CD14-positive monocyte (primary cell): ENCODE measurements at regions not wholly inside any gene's neighbourhood (a gene's known extent, or its start where the extent isn't known, plus 50 kb on each side); places are given as distances from the start of the nearest gene placed in this dataset.

Source experiments
- DNase-seq, 3 donors: peaks; one replicate each; pipeline ENCODE4 v3.0.0-alpha.2; 2011 to 2022
- H2AFZ ChIP-seq: 2 replicates; pipeline ENCODE4 v1.6.0; 2012; ENCODE audit warnings: mild to moderate bottlenecking, low read depth, low read length, inconsistent platforms; ENCODE audit not compliant: insufficient read depth, poor library complexity, severe bottlenecking
- H3K27ac ChIP-seq, 2 donors: 1 replicate in 1 of 2; 2 replicates in 1 of 2; pipeline ENCODE4 v1.5.1; 2012 to 2013; ENCODE audit warnings: low read length in 2 of 2, control low read depth in 1 of 2, inconsistent platforms in 1 of 2, low read depth in 1 of 2, mild to moderate bottlenecking in 1 of 2
- H3K27me3 ChIP-seq, 2 donors: one replicate each; pipeline versions ENCODE4 v1.6.0 to v1.6.1; 2011 to 2013; ENCODE audit warnings: low read length in 2 of 2; ENCODE audit not compliant: control insufficient read depth in 2 of 2, insufficient read depth in 2 of 2
- H3K36me3 ChIP-seq, 2 donors: replicated peaks in 1 of 2; 1 replicate in 1 of 2; 2 replicates in 1 of 2; pipeline versions ENCODE4 v1.5.1 to v1.6.1; 2012 to 2013; ENCODE audit warnings: low read length in 2 of 2, control low read depth in 1 of 2, inconsistent platforms in 1 of 2, mild to moderate bottlenecking in 1 of 2; ENCODE audit not compliant: insufficient read depth in 2 of 2, control insufficient read depth in 1 of 2
- H3K4me1 ChIP-seq, 2 donors: 1 replicate in 1 of 2; 2 replicates in 1 of 2; pipeline versions ENCODE4 v1.5.1 to v1.6.1; 2012 to 2013; ENCODE audit warnings: low read length in 2 of 2, control low read depth in 1 of 2, inconsistent platforms in 1 of 2, mild to moderate bottlenecking in 1 of 2, moderate library complexity in 1 of 2; ENCODE audit not compliant: insufficient read depth in 2 of 2, control insufficient read depth in 1 of 2
- H3K4me2 ChIP-seq: replicated peaks from 2 replicates; pipeline ENCODE3; 2012; ENCODE audit warnings: low read length, moderate library complexity, mild to moderate bottlenecking; ENCODE audit not compliant: poor library complexity, severe bottlenecking; ENCODE audit errors: extremely low read depth
- H3K4me3 ChIP-seq, 3 experiments: fragments of 200-600 bp in 1 of 3; sonication (generic) in 1 of 3; replicated peaks in 1 of 3; 1 replicate in 2 of 3; 2 replicates in 1 of 3; pipeline ENCODE4 v1.5.1; 2011 to 2013; ENCODE audit warnings: low read length in 3 of 3, mild to moderate bottlenecking in 3 of 3, control low read depth in 2 of 3, low read depth in 2 of 3, inconsistent platforms in 1 of 3, moderate library complexity in 1 of 3
- H3K79me2 ChIP-seq: 2 replicates; pipeline ENCODE4 v1.6.0; 2012; ENCODE audit warnings: mild to moderate bottlenecking, control low read depth, inconsistent platforms, low read length, moderate library complexity; ENCODE audit not compliant: insufficient read depth
- H3K9ac ChIP-seq: 2 replicates; pipeline ENCODE4 v1.6.0; 2017; ENCODE audit warnings: low read length, mild to moderate bottlenecking; ENCODE audit not compliant: insufficient read depth, poor library complexity, severe bottlenecking
- H3K9me3 ChIP-seq, 2 donors: replicated peaks in 1 of 2; 1 replicate in 1 of 2; 2 replicates in 1 of 2; pipeline versions ENCODE4 v1.5.1 to v1.6.1; 2012 to 2013; ENCODE audit warnings: low read length in 2 of 2, control low read depth in 1 of 2; ENCODE audit not compliant: control insufficient read depth in 1 of 2, insufficient read depth in 1 of 2
- H4K20me1 ChIP-seq: 2 replicates; pipeline ENCODE4 v1.6.0; 2012; ENCODE audit warnings: mild to moderate bottlenecking, low read length, control low read depth, moderate library complexity; ENCODE audit not compliant: insufficient read depth
- H3K27ac Mint-ChIP-seq, 7 donors: one replicate each; pipeline ENCODE4 v1.8.0; 2020; ENCODE audit warnings: mild to moderate bottlenecking in 7 of 7, mixed read lengths in 7 of 7, moderate library complexity in 6 of 7, inconsistent platforms in 2 of 7
- H3K27me3 Mint-ChIP-seq, 3 donors: one replicate each; pipeline ENCODE4 v1.8.0; 2021 to 2022; ENCODE audit warnings: low read depth in 3 of 3, mild to moderate bottlenecking in 3 of 3, mixed read lengths in 3 of 3, moderate library complexity in 3 of 3, inconsistent platforms in 1 of 3
- H3K36me3 Mint-ChIP-seq, 2 donors: one replicate each; pipeline ENCODE4 v1.8.0; 2020; ENCODE audit warnings: mixed read lengths in 2 of 2, inconsistent platforms in 1 of 2, mild to moderate bottlenecking in 1 of 2
- H3K4me1 Mint-ChIP-seq: one replicate; pipeline ENCODE4 v1.8.0; 2020; ENCODE audit warnings: mild to moderate bottlenecking, mixed read lengths
- H3K4me3 Mint-ChIP-seq, 2 donors: one replicate each; pipeline ENCODE4 v1.8.0; 2020; ENCODE audit warnings: mild to moderate bottlenecking in 2 of 2, mixed read lengths in 2 of 2, moderate library complexity in 1 of 2
- H3K9me3 Mint-ChIP-seq, 7 donors: one replicate each; pipeline ENCODE4 v1.8.0; 2020 to 2022; ENCODE audit warnings: mixed read lengths in 7 of 7, mild to moderate bottlenecking in 6 of 7, moderate library complexity in 6 of 7, inconsistent platforms in 2 of 7
- CTCF ChIP-seq: fragments of 200-600 bp; IDR thresholded peaks from one replicate; pipeline ENCODE4 v1.8.0; 2022; ENCODE audit warnings: antibody characterized with exemption, mild to moderate bottlenecking
- WGBS: methylation state at CpG from one replicate; pipeline ENCODE4 v1.1.5; 2013; ENCODE audit warnings: missing lambda C conversion rate; ENCODE audit not compliant: insufficient coverage; 5-methylcytosine and 5-hydroxymethylcytosine counted together
- intact Hi-C, 2 donors: fragments of 100-400 bp; cut with micrococcal nuclease; formaldehyde crosslinking; loops; one replicate each; pipeline versions ENCODE4 v1.15.0 to v1.15.1; 2023

DNA sequence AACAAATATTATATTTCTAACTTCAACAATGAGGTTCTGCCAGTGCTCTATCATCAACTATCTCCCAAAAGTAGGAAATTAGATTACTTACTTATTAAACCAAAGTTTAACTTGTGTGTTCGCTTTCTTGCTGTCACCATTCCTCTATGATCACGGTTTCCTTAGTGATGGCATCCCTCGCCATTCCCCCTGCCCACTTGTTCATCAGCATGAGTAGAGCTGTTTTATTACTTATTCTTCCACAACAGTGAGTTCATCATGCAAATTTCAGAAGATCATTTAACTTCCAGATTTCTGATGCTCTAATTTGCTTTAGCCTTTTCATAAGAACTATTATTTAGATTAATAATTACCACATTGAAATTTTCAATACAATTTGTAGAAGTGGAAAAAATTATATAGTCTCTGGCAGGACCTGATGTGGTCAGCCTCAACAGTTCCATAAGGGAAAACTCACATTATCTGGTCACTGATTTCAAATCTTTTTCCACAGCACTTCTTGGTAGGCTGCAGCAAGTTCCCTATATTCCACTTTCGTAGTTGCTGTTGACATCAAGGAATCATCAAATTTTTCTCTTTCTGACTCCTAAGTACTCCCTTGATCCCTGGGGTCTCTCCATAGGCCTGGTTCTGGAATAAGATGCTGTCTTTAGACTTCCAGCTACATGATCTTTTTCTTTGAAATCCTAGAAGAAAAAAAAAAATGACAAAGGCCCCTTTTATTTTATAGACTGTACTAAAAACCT, 174.6 kb downstream of the RASSF9 start:
- no peak overlapping the region for H2AFZ ChIP-seq
- Mint-ChIP-seq H3K9me3 (peaks cover 2 to 15% (median 13%) of the 10 kb centered on the region in 7 donors), H3K4me3 (no peak overlapping the region), H3K36me3 (no peaks in the 10 kb centered on the region), H3K27ac (no peak overlapping the region), H3K27me3 (no peaks in the 10 kb centered on the region), H3K4me1 (no peaks in the 10 kb centered on the region)
- no peaks in the 10 kb centered on the region for H3K36me3 ChIP-seq
- H3K9me3 ChIP-seq: peaks cover 0 to 16% of the 10 kb centered on the region in 2 donors
- intact Hi-C loops: no loop called here
- 96% methylated on average over 3 of the region's 4 CpGs for WGBS
- H3K79me2 ChIP-seq: no peaks in the 10 kb centered on the region
- H3K9ac ChIP-seq: no peak overlapping the region
- no peaks in the 10 kb centered on the region for H3K4me1 ChIP-seq
- H3K4me2 ChIP-seq: no peak overlapping the region
- no peak overlapping the region for H3K27ac ChIP-seq
- no peak for DNase-seq
- no peaks in the 10 kb centered on the region for H4K20me1 ChIP-seq
- no peak for TF ChIP-seq CTCF
- H3K4me3 ChIP-seq: no peak overlapping the region
- no peaks in the 10 kb centered on the region for H3K27me3 ChIP-seq

GRCh38 chr12:85662207-85662602, 174.0 kb downstream of the RASSF9 start:
- Histone ChIP-seq H3K36me3 (no peaks in the 10 kb centered on the region), H3K27me3 (no peaks in the 10 kb centered on the region), H3K9me3 (peaks cover 0 to 16% of the 10 kb centered on the region in 2 donors), H3K9ac (no peak overlapping the region), H2AFZ (no peak overlapping the region), H3K4me3 (no peak overlapping the region), H3K4me2 (no peak overlapping the region), H3K79me2 (no peaks in the 10 kb centered on the region), H3K27ac (no peak overlapping the region), H4K20me1 (no peaks in the 10 kb centered on the region), H3K4me1 (no peaks in the 10 kb centered on the region)
- H3K4me3 Mint-ChIP-seq: no peak overlapping the region
- peaks cover 2 to 15% (median 13%) of the 10 kb centered on the region in 7 donors for H3K9me3 Mint-ChIP-seq
- TF ChIP-seq CTCF: no peak
- H3K4me1 Mint-ChIP-seq: no peaks in the 10 kb centered on the region
- no peak overlapping the region for H3K27ac Mint-ChIP-seq
- no peaks in the 10 kb centered on the region for H3K27me3 Mint-ChIP-seq
- DNase-seq: no peak
- intact Hi-C loops: no loop called here
- no peaks in the 10 kb centered on the region for H3K36me3 Mint-ChIP-seq
